Stimulated activated CD8-positive, alpha-beta memory T cell treated with anti-CD3 and anti-CD28 coated beads, Interleukin-2, amount 100 ng/mL, for 48 hours (primary cell): ENCODE measurements at regions not wholly inside any gene's neighbourhood (a gene's known extent, or its start where the extent isn't known, plus 50 kb on each side); places are given as distances from the start of the nearest gene placed in this dataset.
"Not testable (repeated sequence)": the region's sequence is repeated elsewhere in the genome, so short reads cannot be mapped to it uniquely, and the experiment has no call there.

Source experiments
- DNase-seq, 2 donors: peaks; one replicate each; pipeline ENCODE4 v3.0.0-alpha.2; 2020; ENCODE audit warnings: low read depth in 2 of 2

GRCh38 chr21:6483645-6484044 is 4037.7 kb upstream of the TPTE start:
- not testable (repeated sequence) for DNase-seq

GRCh38 chr21:6486821-6487220 is 4034.6 kb upstream of the TPTE start:
- DNase-seq: not testable (repeated sequence)

- not testable (repeated sequence) for DNase-seq
Measured at GRCh38 chr21:6492691-6493090, 4028.7 kb upstream of the TPTE start.

- not testable (repeated sequence) for DNase-seq
Measured at GRCh38 chr21:6493957-6494356, 4027.4 kb upstream of the TPTE start.

- DNase-seq: not testable (repeated sequence)
Measured at GRCh38 chr21:6496356-6496755, 4025.0 kb upstream of the TPTE start.

- not testable (repeated sequence) for DNase-seq
Measured at GRCh38 chr21:6498716-6499115, 4022.7 kb upstream of the TPTE start.

- peak in 1 of 2 donors; percentile 55 for DNase-seq
Measured at GRCh38 chr21:6499128-6499826, 4022.1 kb upstream of the TPTE start.

- not testable (repeated sequence) for DNase-seq
Measured at GRCh38 chr21:6499866-6500265, 4021.5 kb upstream of the TPTE start.

- DNase-seq: not testable (repeated sequence)
Measured at GRCh38 chr21:6500681-6501080, 4020.7 kb upstream of the TPTE start.

GRCh38 chr21:6506167-6506894 is 4015.1 kb upstream of the TPTE start:
- DNase-seq: not testable (repeated sequence)

- not testable (repeated sequence) for DNase-seq
Measured at GRCh38 chr21:6507632-6508031, 4013.8 kb upstream of the TPTE start.

GRCh38 chr21:6521777-6522176 is 3999.6 kb upstream of the TPTE start:
- not testable (repeated sequence) for DNase-seq

- DNase-seq: not testable (repeated sequence)
Measured at GRCh38 chr21:6526213-6526612, 3995.2 kb upstream of the TPTE start.

- DNase-seq: not testable (repeated sequence)
Measured at GRCh38 chr21:6530655-6531054, 3990.7 kb upstream of the TPTE start.

- not testable (repeated sequence) for DNase-seq
Measured at GRCh38 chr21:6533261-6533660, 3988.1 kb upstream of the TPTE start.

- not testable (repeated sequence) for DNase-seq
Measured at GRCh38 chr21:6538320-6538719, 3983.1 kb upstream of the TPTE start.

GRCh38 chr21:6539688-6540087 is 3981.7 kb upstream of the TPTE start:
- not testable (repeated sequence) for DNase-seq

GRCh38 chr21:6541036-6541435 is 3980.3 kb upstream of the TPTE start:
- DNase-seq: not testable (repeated sequence)

GRCh38 chr21:6545288-6545687 is 3976.1 kb upstream of the TPTE start:
- not testable (repeated sequence) for DNase-seq

GRCh38 chr21:6551045-6551444 is 3970.3 kb upstream of the TPTE start:
- DNase-seq: not testable (repeated sequence)

- not testable (repeated sequence) for DNase-seq
Measured at GRCh38 chr21:6553505-6554376, 3967.6 kb upstream of the TPTE start.

- DNase-seq: not testable (repeated sequence)
Measured at GRCh38 chr21:6554377-6554864, 3967.0 kb upstream of the TPTE start.
